Caco-2 (cell line): ENCODE measurements at regions not wholly inside any gene's neighbourhood (a gene's known extent, or its start where the extent isn't known, plus 50 kb on each side); places are given as distances from the start of the nearest gene placed in this dataset.

ENCODE experiments used
- BruUV-seq: library from RNA; stranded (reverse); fragments of 400-500 nt; replicated peaks from 2 replicates; lab custom pipeline; 2021; lab: Mats Ljungman, UMichigan
- CTCF ChIA-PET: fragments of 300-600 bp; sonication (Branson Sonifier 250); formaldehyde crosslinking; loops from one replicate; lab custom pipeline; 2022; ENCODE audit warnings: antibody characterized with exemption; lab: Charles Lee
- POLR2A ChIA-PET: fragments of 300-600 bp; sonication (Branson Sonifier 250); formaldehyde crosslinking; loops from one replicate; lab custom pipeline; 2022; ENCODE audit warnings: antibody characterized with exemption; lab: Charles Lee
- DNase-seq, 2 experiments: peaks; one replicate each; pipeline versions ENCODE4 v3.0.0 to v3.0.0-alpha.2; 2020 to 2022
- H3K27me3 ChIP-seq: replicated peaks from 2 replicates; pipeline ENCODE4 v1.6.0; 2011; ENCODE audit warnings: low read length; ENCODE audit not compliant: control insufficient read depth, insufficient read depth
- H3K36me3 ChIP-seq: 2 replicates; pipeline ENCODE4 v1.5.1; 2011; ENCODE audit warnings: low read length; ENCODE audit not compliant: control insufficient read depth, insufficient read depth
- H3K4me1 ChIP-seq: fragments of 250-450 bp; sonication (Bioruptor Pico); 2 replicates; pipeline ENCODE4 v1.5.1; 2020; ENCODE audit warnings: mild to moderate bottlenecking
- H3K4me3 ChIP-seq: 2 replicates; pipeline ENCODE4 v1.5.1; 2011; ENCODE audit warnings: low read depth, mild to moderate bottlenecking, control low read depth, low read length
- H3K9me3 ChIP-seq: fragments of 250-450 bp; sonication (Bioruptor Pico); 2 replicates; pipeline ENCODE4 v1.5.1; 2020; ENCODE audit warnings: mild to moderate bottlenecking, moderate library complexity
- H3K27ac Mint-ChIP-seq: one replicate; pipeline ENCODE4 v1.8.0; 2022; ENCODE audit warnings: mixed read lengths; ENCODE audit not compliant: unreplicated experiment
- H3K27me3 Mint-ChIP-seq: one replicate; pipeline ENCODE4 v1.8.0; 2022; ENCODE audit warnings: mixed read lengths; ENCODE audit not compliant: insufficient read depth, unreplicated experiment
- H3K36me3 Mint-ChIP-seq: one replicate; pipeline ENCODE4 v1.8.0; 2022; ENCODE audit warnings: mild to moderate bottlenecking, mixed read lengths; ENCODE audit not compliant: insufficient read depth, unreplicated experiment
- H3K4me1 Mint-ChIP-seq: one replicate; pipeline ENCODE4 v1.8.0; 2022; ENCODE audit warnings: low read depth, mixed read lengths; ENCODE audit not compliant: unreplicated experiment
- H3K4me3 Mint-ChIP-seq: one replicate; pipeline ENCODE4 v1.8.0; 2022; ENCODE audit warnings: mild to moderate bottlenecking, moderate library complexity, mixed read lengths; ENCODE audit not compliant: unreplicated experiment
- H3K9me3 Mint-ChIP-seq: one replicate; pipeline ENCODE4 v1.8.0; 2022; ENCODE audit warnings: mixed read lengths; ENCODE audit not compliant: unreplicated experiment
- CTCF ChIP-seq, 2 experiments: fragments of 200-600 bp in 1 of 2; IDR thresholded peaks; 1 replicate in 1 of 2; 2 replicates in 1 of 2; pipeline versions ENCODE4 v1.5.1 to v1.8.0; 2011 to 2022; ENCODE audit warnings: antibody characterized with exemption in 1 of 2, control low read depth in 1 of 2, inconsistent platforms in 1 of 2, low read depth in 1 of 2, low read length in 1 of 2, mild to moderate bottlenecking in 1 of 2, moderate library complexity in 1 of 2; ENCODE audit not compliant: insufficient read depth in 1 of 2, severe bottlenecking in 1 of 2, unreplicated experiment in 1 of 2
- intact Hi-C: fragments of 100-400 bp; cut with micrococcal nuclease; formaldehyde crosslinking; loops from one replicate; pipeline ENCODE4 v1.10.0; 2022; ENCODE audit not compliant: unreplicated experiment

GRCh38 chr5:152056931-152057330 is 132.3 kb upstream of the GLRA1 start:
- Histone ChIP-seq H3K4me1 (no peaks in the 10 kb centered on the region), H3K27me3 (no peaks in the 10 kb centered on the region), H3K4me3 (no peak overlapping the region), H3K36me3 (no peaks in the 10 kb centered on the region), H3K9me3 (no peaks in the 10 kb centered on the region)
- Mint-ChIP-seq H3K27ac (no peak overlapping the region), H3K4me3 (no peak overlapping the region), H3K27me3 (peaks cover 8% of the 10 kb centered on the region), H3K4me1 (no peaks in the 10 kb centered on the region), H3K9me3 (no peaks in the 10 kb centered on the region), H3K36me3 (no peaks in the 10 kb centered on the region)
- ChIA-PET CTCF (no interaction called here), POLR2A (no interaction called here)
- no peak for TF ChIP-seq CTCF (IDR thresholded peaks at IDR 0.05; ENCODE audit: insufficient read depth in 1 of 2, low read depth in 1 of 2, low read length in 1 of 2, severe bottlenecking in 1 of 2, unreplicated experiment in 1 of 2)
- BruUV-seq, result no TSS peak
- intact Hi-C loops, result no loop called here
- DNase-seq, result no peak

GRCh38 chr5:152052470-152052869 is 127.8 kb upstream of the GLRA1 start:
- ChIA-PET CTCF (no interaction called here), POLR2A (no interaction called here)
- DNase-seq, result no peak
- Histone ChIP-seq H3K4me1 (no peaks in the 10 kb centered on the region), H3K9me3 (no peaks in the 10 kb centered on the region), H3K4me3 (no peak overlapping the region), H3K27me3 (no peaks in the 10 kb centered on the region), H3K36me3 (no peaks in the 10 kb centered on the region)
- H3K36me3 Mint-ChIP-seq, result no peaks in the 10 kb centered on the region
- H3K27ac Mint-ChIP-seq, result no peak overlapping the region
- H3K9me3 Mint-ChIP-seq, result no peaks in the 10 kb centered on the region
- no TSS peak for BruUV-seq
- no peak for TF ChIP-seq CTCF (IDR thresholded peaks at IDR 0.05; ENCODE audit: insufficient read depth in 1 of 2, low read depth in 1 of 2, low read length in 1 of 2, severe bottlenecking in 1 of 2, unreplicated experiment in 1 of 2)
- peaks cover 8% of the 10 kb centered on the region for H3K27me3 Mint-ChIP-seq
- intact Hi-C loops, result no loop called here
- H3K4me3 Mint-ChIP-seq, result no peak overlapping the region
- no peaks in the 10 kb centered on the region for H3K4me1 Mint-ChIP-seq

GRCh38 chr5:152051499-152052454 is 127.1 kb upstream of the GLRA1 start:
- H3K27me3 ChIP-seq, result no peaks in the 10 kb centered on the region
- CTCF ChIA-PET, result no interaction called here

More at GRCh38 chr5:152051499-152052454, 127.1 kb upstream of the GLRA1 start:
- Mint-ChIP-seq H3K27ac (no peak overlapping the region), H3K4me3 (no peak overlapping the region), H3K4me1 (no peaks in the 10 kb centered on the region), H3K9me3 (no peaks in the 10 kb centered on the region), H3K27me3 (peaks cover 8% of the 10 kb centered on the region), H3K36me3 (no peaks in the 10 kb centered on the region)
- H3K9me3 ChIP-seq, result no peaks in the 10 kb centered on the region
- H3K4me3 ChIP-seq, result no peak overlapping the region
- BruUV-seq, result no TSS peak
- no peak for DNase-seq
- POLR2A ChIA-PET, result no interaction called here
- no peaks in the 10 kb centered on the region for H3K4me1 ChIP-seq
- no peaks in the 10 kb centered on the region for H3K36me3 ChIP-seq
- intact Hi-C loops, result no loop called here
- TF ChIP-seq CTCF (IDR thresholded peaks at IDR 0.05; ENCODE audit: insufficient read depth in 1 of 2, low read depth in 1 of 2, low read length in 1 of 2, severe bottlenecking in 1 of 2, unreplicated experiment in 1 of 2), result no peak
